SK-N-SH (cell line): ENCODE measurements at regions not wholly inside any gene's neighbourhood (a gene's known extent, or its start where the extent isn't known, plus 50 kb on each side); places are given as distances from the start of the nearest gene placed in this dataset.

Experiments
- CTCF ChIA-PET: fragments of 300-600, 350-600 bp; formaldehyde crosslinking; extraction: SDS; loops from one replicate; lab custom pipeline; 2021; lab: Yijun Ruan, JAX
- POLR2A ChIA-PET: fragments of 350-600 bp; sonication (Branson Sonifier 250); formaldehyde crosslinking; extraction: SDS; loops from one replicate; lab custom pipeline; 2020; ENCODE audit warnings: antibody characterized with exemption, inconsistent platforms; lab: Yijun Ruan, JAX
- DNase-seq: peaks from one replicate; pipeline ENCODE4 v3.0.0; 2012
- H2AFZ ChIP-seq: fragments of 200-600 bp; sonication (generic); 2 replicates; pipeline ENCODE4 v1.8.1; 2016; ENCODE audit warnings: antibody characterized with exemption, mild to moderate bottlenecking, low read depth
- H3F3A ChIP-seq: fragments of 200-600 bp; sonication (generic); replicated peaks from 2 replicates; pipeline ENCODE3; 2016; ENCODE audit warnings: antibody characterized with exemption, mild to moderate bottlenecking; ENCODE audit not compliant: insufficient read depth
- H3K27ac ChIP-seq, 2 experiments: fragments of 200-500 bp in 1 of 2; fragments of 200-600 bp in 1 of 2; sonication (Bioruptor generic) in 1 of 2; sonication (generic), shearing (Covaris generic) in 1 of 2; 2 replicates each; pipeline versions ENCODE4 v1.5.1 to v1.6.1; 2014 to 2016; ENCODE audit warnings: low read depth in 2 of 2, inconsistent platforms in 1 of 2, low read length in 1 of 2, mild to moderate bottlenecking in 1 of 2, mixed read lengths in 1 of 2
- H3K27me3 ChIP-seq: fragments of 200-600 bp; sonication (generic), shearing (Covaris generic); 2 replicates; pipeline ENCODE4 v1.6.1; 2016; ENCODE audit warnings: mixed run types; ENCODE audit not compliant: insufficient read depth
- H3K36me3 ChIP-seq, 2 experiments: fragments of 200-500 bp in 1 of 2; fragments of 200-600 bp in 1 of 2; sonication (Bioruptor generic) in 1 of 2; sonication (generic) in 1 of 2; replicated peaks in 1 of 2; 2 replicates each; pipeline versions ENCODE3 to v1.5.1; 2014 to 2016; ENCODE audit warnings: low read length in 1 of 2, mild to moderate bottlenecking in 1 of 2; ENCODE audit not compliant: insufficient read depth in 2 of 2, control insufficient read depth in 1 of 2
- H3K4me1 ChIP-seq, 2 experiments: fragments of 200-500 bp in 1 of 2; fragments of 200-600 bp in 1 of 2; sonication (Bioruptor generic) in 1 of 2; sonication (generic), shearing (Covaris generic) in 1 of 2; 2 replicates each; pipeline versions ENCODE4 v1.5.1 to v1.6.1; 2014 to 2016; ENCODE audit warnings: low read depth in 1 of 2, low read length in 1 of 2, mixed run types in 1 of 2; ENCODE audit not compliant: insufficient read depth in 2 of 2, control insufficient read depth in 1 of 2
- H3K4me2 ChIP-seq: fragments of 200-600 bp; sonication (generic), shearing (Covaris generic); 2 replicates; pipeline ENCODE4 v1.6.1; 2017; ENCODE audit warnings: mixed run types
- H3K4me3 ChIP-seq, 2 experiments: fragments of 200-500 bp in 1 of 2; fragments of 200-600 bp in 1 of 2; sonication (Bioruptor generic) in 1 of 2; sonication (generic), shearing (Covaris generic) in 1 of 2; 2 replicates each; pipeline versions ENCODE4 v1.5.1 to v1.8.1; 2014 to 2016; ENCODE audit warnings: low read depth in 2 of 2, inconsistent platforms in 1 of 2, low read length in 1 of 2, mild to moderate bottlenecking in 1 of 2, mixed read lengths in 1 of 2, moderate library complexity in 1 of 2
- H3K79me2 ChIP-seq: fragments of 200-600 bp; sonication (generic); 2 replicates; pipeline ENCODE4 v1.8.1; 2017; ENCODE audit warnings: mild to moderate bottlenecking; ENCODE audit not compliant: insufficient read depth
- H3K9ac ChIP-seq: fragments of 200-600 bp; sonication (generic); 2 replicates; pipeline ENCODE4 v1.6.1; 2017; ENCODE audit warnings: mixed run types
- H3K9me2 ChIP-seq: fragments of 200-600 bp; sonication (generic); 2 replicates; pipeline ENCODE4 v1.6.1; 2017; ENCODE audit warnings: mixed run types
- H3K9me3 ChIP-seq: fragments of 200-600 bp; sonication (generic); 2 replicates; pipeline ENCODE4 v1.6.1; 2017; ENCODE audit warnings: mixed run types, mild to moderate bottlenecking, moderate library complexity
- H4K20me1 ChIP-seq: fragments of 200-600 bp; sonication (generic); 2 replicates; pipeline ENCODE4 v1.6.1; 2017; ENCODE audit warnings: mild to moderate bottlenecking, mixed run types; ENCODE audit not compliant: insufficient read depth
- EP300 ChIP-seq, 2 experiments: IDR thresholded peaks; 2 replicates each; pipeline versions ENCODE4 v1.4.0 to v1.6.1; 2012; ENCODE audit warnings: borderline replicate concordance in 1 of 2, low read depth in 1 of 2, low read length in 1 of 2
- FOXJ3 ChIP-seq: sonication (generic); formaldehyde crosslinking; IDR thresholded peaks from 2 replicates; pipeline ENCODE4 v1.5.1; 2020; ENCODE audit warnings: mild to moderate bottlenecking, missing genetic modification reagents
- FOXM1 ChIP-seq: IDR thresholded peaks from 2 replicates; pipeline ENCODE4 v1.4.0; 2012; ENCODE audit warnings: low read depth, mild to moderate bottlenecking
- GABPA ChIP-seq: IDR thresholded peaks from 2 replicates; pipeline ENCODE4 v1.4.0; 2012; ENCODE audit warnings: low read depth, mild to moderate bottlenecking
- GATA2 ChIP-seq: sonication (generic); formaldehyde crosslinking; IDR thresholded peaks from 2 replicates; pipeline ENCODE4 v1.5.0; 2020; ENCODE audit warnings: mild to moderate bottlenecking, missing genetic modification reagents
- IRF3 ChIP-seq: fragments of 150-350 bp; IDR thresholded peaks from 2 replicates; pipeline ENCODE4 v1.6.1; 2016; ENCODE audit warnings: mild to moderate bottlenecking, low read depth, low read length
- JUND ChIP-seq: IDR thresholded peaks from 2 replicates; pipeline ENCODE4 v1.4.0; 2012
- MEF2A ChIP-seq: IDR thresholded peaks from 2 replicates; pipeline ENCODE4 v1.4.0; 2012; ENCODE audit warnings: low read depth, borderline replicate concordance
- NRF1 ChIP-seq: IDR thresholded peaks from 2 replicates; pipeline ENCODE4 v1.6.1; 2012; ENCODE audit warnings: low read depth, mild to moderate bottlenecking, low read length
- POLR2AphosphoS5 ChIP-seq: IDR thresholded peaks from 2 replicates; pipeline ENCODE4 v1.6.1; 2012; ENCODE audit warnings: low read depth, low read length
- RAD21 ChIP-seq: IDR thresholded peaks from 2 replicates; pipeline ENCODE4 v1.6.1; 2012; ENCODE audit warnings: mild to moderate bottlenecking, low read length
- RCOR1 ChIP-seq: fragments of 150-350 bp; IDR thresholded peaks from 2 replicates; pipeline ENCODE4 v1.6.1; 2017; ENCODE audit warnings: antibody characterized with exemption, low read length
- RXRA ChIP-seq: IDR thresholded peaks from 2 replicates; pipeline ENCODE4 v1.4.0; 2012; ENCODE audit warnings: low read depth, mild to moderate bottlenecking, borderline replicate concordance
- TCF12 ChIP-seq: IDR thresholded peaks from 2 replicates; pipeline ENCODE4 v1.4.0; 2012
- TEAD4 ChIP-seq: IDR thresholded peaks from 2 replicates; pipeline ENCODE4 v1.4.0; 2012; ENCODE audit warnings: mild to moderate bottlenecking, borderline replicate concordance; ENCODE audit not compliant: insufficient read depth
- USF1 ChIP-seq: IDR thresholded peaks from 2 replicates; pipeline ENCODE4 v1.4.0; 2012; ENCODE audit warnings: low read depth, borderline replicate concordance
- ZBTB33 ChIP-seq: IDR thresholded peaks from 2 replicates; pipeline ENCODE4 v1.4.0; 2012; ENCODE audit warnings: low read depth, borderline replicate concordance
- WGBS: methylation state at CpG from one replicate; pipeline ENCODE4 v1.1.6; 2017; ENCODE audit warnings: low lambda C conversion rate; 5-methylcytosine and 5-hydroxymethylcytosine counted together

GRCh38 chr4:166577639-166578038, 656.7 kb downstream of the SPOCK3 start:
- H2AFZ ChIP-seq = no peak overlapping the region

GRCh38 chr4:166585491-166585890, 648.8 kb downstream of the SPOCK3 start:
- no peaks in the 10 kb centered on the region for H3K27me3 ChIP-seq
- no peaks in the 10 kb centered on the region for H3K79me2 ChIP-seq
- no peak overlapping the region for H3K4me3 ChIP-seq
- H3K27ac ChIP-seq = no peak overlapping the region
- H3K9me3 ChIP-seq = no peaks in the 10 kb centered on the region
- H3K4me2 ChIP-seq = no peak overlapping the region
- no peaks in the 10 kb centered on the region for H3K9me2 ChIP-seq
- CTCF ChIA-PET = interaction anchor here (1.1 kb wide), 1 partner anchor 12 kb away, joined by 3 read pairs; no protein-coding TSS in a partner anchor
- POLR2A ChIA-PET = no interaction called here
- no peaks in the 10 kb centered on the region for H3K36me3 ChIP-seq
- no peak overlapping the region for H3K9ac ChIP-seq
- 3% methylated on average over 3 of the region's 3 CpGs for WGBS
- no peaks in the 10 kb centered on the region for H4K20me1 ChIP-seq
- DNase-seq = no peak
- H2AFZ ChIP-seq = peak overlapping the region; percentile 39; the same call in 1 of the 2 replicates
- H3K4me1 ChIP-seq = no peaks in the 10 kb centered on the region
- H3F3A ChIP-seq = no peaks in the 10 kb centered on the region
- TF ChIP-seq POLR2AphosphoS5 (no peak), JUND (no peak), MEF2A (no peak), ZBTB33 (no peak), RXRA (no peak), RCOR1 (no peak), USF1 (no peak), FOXM1 (no peak), RAD21 (no peak)

More at GRCh38 chr4:166577639-166578038, 656.7 kb downstream of the SPOCK3 start:
- ChIA-PET POLR2A (no interaction called here), CTCF (no interaction called here)
- no peaks in the 10 kb centered on the region for H3K36me3 ChIP-seq
- H3K4me2 ChIP-seq = no peak overlapping the region
- no peaks in the 10 kb centered on the region for H3K9me3 ChIP-seq
- no peaks in the 10 kb centered on the region for H3K79me2 ChIP-seq
- H3K27ac ChIP-seq = no peak overlapping the region
- H3F3A ChIP-seq = no peaks in the 10 kb centered on the region
- no peak overlapping the region for H3K9ac ChIP-seq
- H3K9me2 ChIP-seq = no peaks in the 10 kb centered on the region
- no peak for DNase-seq
- TF ChIP-seq POLR2AphosphoS5 = no peak
- no peak for TF ChIP-seq GATA2 (CRISPR knock-in tag)
- TF ChIP-seq NRF1 = no peak
- no peak for TF ChIP-seq GABPA
- TF ChIP-seq TCF12 = no peak
- no peak for TF ChIP-seq MEF2A
- TF ChIP-seq FOXJ3 (CRISPR knock-in tag) = no peak
- TF ChIP-seq TEAD4 = no peak
- TF ChIP-seq EP300 (IDR thresholded peaks at IDR 0.05; ENCODE audit: borderline replicate concordance in 1 of 2, low read depth in 1 of 2, low read length in 1 of 2) = no peak
- TF ChIP-seq RAD21 = no peak
- TF ChIP-seq USF1 = no peak
- TF ChIP-seq IRF3 = no peak
- no peak for TF ChIP-seq ZBTB33
- TF ChIP-seq, all 33 proteins: peak for 0
- no peaks in the 10 kb centered on the region for H3K27me3 ChIP-seq
- H3K4me3 ChIP-seq = no peak overlapping the region
- H3K4me1 ChIP-seq = no peaks in the 10 kb centered on the region
- WGBS = 46% methylated on average over 2 of the region's 2 CpGs
- no peaks in the 10 kb centered on the region for H4K20me1 ChIP-seq
